ENCODE measurements at regions not wholly inside any gene's neighbourhood (a gene's known extent, or its start where the extent isn't known, plus 50 kb on each side); places are given as distances from the start of the nearest gene placed in this dataset.

DNA sequence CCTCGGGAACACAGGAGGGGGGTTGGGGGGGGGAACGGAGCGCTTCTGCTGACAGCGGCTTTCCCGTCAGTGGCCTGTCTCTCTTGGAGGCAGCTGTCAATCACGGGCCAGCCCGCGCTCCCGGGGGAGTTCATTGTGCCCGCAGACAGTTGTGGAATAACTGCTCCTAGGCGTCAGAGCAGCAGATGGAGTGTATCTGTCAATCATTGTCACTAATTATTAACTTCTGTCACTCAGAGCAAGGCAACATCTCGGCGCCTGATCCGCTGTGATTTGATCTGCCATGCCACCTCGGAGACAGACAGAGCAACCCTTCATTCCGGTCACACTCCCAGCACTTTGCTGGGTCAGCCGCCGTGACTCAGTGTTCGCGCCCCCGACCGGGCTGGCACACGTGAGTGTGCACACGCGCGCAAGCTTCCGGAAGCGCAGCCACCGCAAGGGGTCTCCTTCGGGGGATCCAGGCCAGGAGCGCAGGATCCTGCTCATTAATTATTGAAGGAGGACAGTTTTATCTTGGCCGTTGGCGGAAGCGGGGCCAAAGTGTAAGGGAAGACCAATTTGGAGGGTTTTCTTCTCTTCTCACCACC is 75.8 kb downstream of the RRAGC start:
- TF ChIP-seq EZH2 (IDR thresholded peaks at IDR 0.05; ENCODE audit: low read depth): no peak
- TF ChIP-seq, protein P1, sequence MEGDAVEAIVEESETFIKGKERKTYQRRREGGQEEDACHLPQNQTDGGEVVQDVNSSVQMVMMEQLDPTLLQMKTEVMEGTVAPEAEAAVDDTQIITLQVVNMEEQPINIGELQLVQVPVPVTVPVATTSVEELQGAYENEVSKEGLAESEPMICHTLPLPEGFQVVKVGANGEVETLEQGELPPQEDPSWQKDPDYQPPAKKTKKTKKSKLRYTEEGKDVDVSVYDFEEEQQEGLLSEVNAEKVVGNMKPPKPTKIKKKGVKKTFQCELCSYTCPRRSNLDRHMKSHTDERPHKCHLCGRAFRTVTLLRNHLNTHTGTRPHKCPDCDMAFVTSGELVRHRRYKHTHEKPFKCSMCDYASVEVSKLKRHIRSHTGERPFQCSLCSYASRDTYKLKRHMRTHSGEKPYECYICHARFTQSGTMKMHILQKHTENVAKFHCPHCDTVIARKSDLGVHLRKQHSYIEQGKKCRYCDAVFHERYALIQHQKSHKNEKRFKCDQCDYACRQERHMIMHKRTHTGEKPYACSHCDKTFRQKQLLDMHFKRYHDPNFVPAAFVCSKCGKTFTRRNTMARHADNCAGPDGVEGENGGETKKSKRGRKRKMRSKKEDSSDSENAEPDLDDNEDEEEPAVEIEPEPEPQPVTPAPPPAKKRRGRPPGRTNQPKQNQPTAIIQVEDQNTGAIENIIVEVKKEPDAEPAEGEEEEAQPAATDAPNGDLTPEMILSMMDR (conservative IDR thresholded peaks at IDR 0.05): no peak

Measured in PC-9 (cell line).